Liver (tissue), 8 donors: ENCODE measurements at regions not wholly inside any gene's neighbourhood (a gene's known extent, or its start where the extent isn't known, plus 50 kb on each side); places are given as distances from the start of the nearest gene placed in this dataset.

Experiments used
- DNase-seq: peaks from one replicate; pipeline ENCODE4 v3.0.0-alpha.2; 2017; ENCODE audit warnings: low spot score
- H3K27ac ChIP-seq, 2 donors: one replicate each; pipeline ENCODE4 v1.7.0; 2013; ENCODE audit warnings: inconsistent platforms in 2 of 2, low read length in 2 of 2, control low read depth in 1 of 2, low read depth in 1 of 2, mild to moderate bottlenecking in 1 of 2
- H3K27me3 ChIP-seq, 4 donors: one replicate each; pipeline versions ENCODE4 v1.6.1 to v1.7.0; 2013; ENCODE audit warnings: low read length in 3 of 4, inconsistent platforms in 1 of 4, mild to moderate bottlenecking in 1 of 4, moderate library complexity in 1 of 4; ENCODE audit not compliant: control insufficient read depth in 4 of 4, insufficient read depth in 4 of 4
- H3K36me3 ChIP-seq, 4 donors: one replicate each; pipeline versions ENCODE4 v1.6.1 to v1.7.0; 2013; ENCODE audit warnings: low read length in 3 of 4, mild to moderate bottlenecking in 3 of 4, low read depth in 1 of 4, moderate library complexity in 1 of 4; ENCODE audit not compliant: control insufficient read depth in 4 of 4, insufficient read depth in 3 of 4
- H3K4me1 ChIP-seq, 4 donors: one replicate each; pipeline versions ENCODE4 v1.6.1 to v1.7.0; 2013; ENCODE audit warnings: low read length in 3 of 4, mild to moderate bottlenecking in 3 of 4, moderate library complexity in 1 of 4; ENCODE audit not compliant: control insufficient read depth in 4 of 4, insufficient read depth in 4 of 4
- H3K4me3 ChIP-seq, 3 donors: one replicate each; pipeline versions ENCODE4 v1.6.1 to v1.7.0; 2013; ENCODE audit warnings: low read length in 3 of 3, control low read depth in 1 of 3, low read depth in 1 of 3, mild to moderate bottlenecking in 1 of 3
- H3K9ac ChIP-seq, 2 donors: one replicate each; pipeline ENCODE4 v1.7.0; 2013; ENCODE audit warnings: low read length in 2 of 2, mild to moderate bottlenecking in 2 of 2, moderate library complexity in 2 of 2, control low read depth in 1 of 2, low read depth in 1 of 2
- H3K9me3 ChIP-seq, 4 donors: one replicate each; pipeline versions ENCODE4 v1.6.1 to v1.7.0; 2013; ENCODE audit warnings: low read length in 3 of 4; ENCODE audit not compliant: control insufficient read depth in 4 of 4
- ATF3 ChIP-seq: IDR thresholded peaks from 2 replicates; pipeline ENCODE4 v1.6.1; 2016; ENCODE audit warnings: antibody characterized with exemption
- CTCF ChIP-seq: fragments of 150-350 bp; IDR thresholded peaks from 2 replicates; pipeline ENCODE4 v1.5.1; 2017; ENCODE audit warnings: improper control_type of control experiment, low read depth, low read length; ENCODE audit not compliant: missing input control
- EGR1 ChIP-seq, 2 donors: IDR thresholded peaks; 2 replicates each; pipeline ENCODE4 v1.6.1; 2016 to 2018; ENCODE audit warnings: antibody characterized with exemption in 2 of 2, low read depth in 2 of 2
- FOXA1 ChIP-seq: IDR thresholded peaks from 2 replicates; pipeline ENCODE4 v1.6.1; 2016; ENCODE audit warnings: antibody characterized with exemption
- FOXA2 ChIP-seq: IDR thresholded peaks from 2 replicates; pipeline ENCODE4 v1.6.1; 2016; ENCODE audit warnings: antibody characterized with exemption
- GABPA ChIP-seq, 2 donors: IDR thresholded peaks in 1 of 2; conservative IDR thresholded peaks in 1 of 2; 2 replicates each; pipeline ENCODE4 v1.6.1; 2016; ENCODE audit warnings: antibody characterized with exemption in 2 of 2, mild to moderate bottlenecking in 1 of 2, moderate library complexity in 1 of 2
- HNF4A ChIP-seq, 2 donors: conservative IDR thresholded peaks; 2 replicates each; pipeline ENCODE4 v1.6.1; 2016; ENCODE audit warnings: antibody characterized with exemption in 2 of 2, mild to moderate bottlenecking in 2 of 2
- HNF4G ChIP-seq: IDR thresholded peaks from 2 replicates; pipeline ENCODE4 v1.6.1; 2016; ENCODE audit warnings: antibody characterized with exemption
- JUND ChIP-seq, 2 donors: IDR thresholded peaks; 2 replicates each; pipeline ENCODE4 v1.6.1; 2016; ENCODE audit warnings: antibody characterized with exemption in 2 of 2
- MAX ChIP-seq: IDR thresholded peaks from 2 replicates; pipeline ENCODE4 v1.6.1; 2016; ENCODE audit warnings: antibody characterized with exemption
- RAD21 ChIP-seq, 2 donors: IDR thresholded peaks; 2 replicates each; pipeline ENCODE4 v1.6.1; 2016; ENCODE audit warnings: antibody characterized with exemption in 2 of 2, mild to moderate bottlenecking in 2 of 2
- REST ChIP-seq: IDR thresholded peaks from 2 replicates; pipeline ENCODE4 v1.6.1; 2016; ENCODE audit warnings: antibody characterized with exemption, mild to moderate bottlenecking
- SP1 ChIP-seq: IDR thresholded peaks from 2 replicates; pipeline ENCODE4 v1.6.1; 2018; ENCODE audit warnings: antibody characterized with exemption, mild to moderate bottlenecking
- TAF1 ChIP-seq: conservative IDR thresholded peaks from 2 replicates; pipeline ENCODE4 v1.6.1; 2016; ENCODE audit warnings: antibody characterized with exemption, mild to moderate bottlenecking
- ZBTB33 ChIP-seq: IDR thresholded peaks from 2 replicates; pipeline ENCODE4 v1.6.1; 2016; ENCODE audit warnings: antibody characterized with exemption
- WGBS: extraction: QIAGEN DNeasy Blood & Tissue Kit; methylation state at CpG from one replicate; pipeline ENCODE4 v1.1.7; 2013; 5-methylcytosine and 5-hydroxymethylcytosine counted together
- donor health status: healthy.
- donor health status: healthy.
- donor health status: healthy.
- donor health status: healthy.
- donor health status: healthy.

GRCh38 chr17:63349478-63350000 is 96.6 kb downstream of the CYB561 start:
- no peak overlapping the region for H3K27ac ChIP-seq
- no peaks in the 10 kb centered on the region for H3K9me3 ChIP-seq
- no peak for DNase-seq
- TF ChIP-seq FOXA2 (no peak), GABPA (IDR thresholded peaks at IDR 0.05 in 1 of 2, conservative IDR thresholded peaks at IDR 0.05 in 1 of 2) (no peak), EGR1 (IDR thresholded peaks at IDR 0.05; ENCODE audit: low read depth in 2 of 2) (no peak), ATF3 (no peak), MAX (no peak), REST (no peak), TAF1 (no peak), HNF4G (no peak), HNF4A (conservative IDR thresholded peaks at IDR 0.05) (no peak), ZBTB33 (no peak), JUND (IDR thresholded peaks at IDR 0.05) (no peak), FOXA1 (no peak), RAD21 (IDR thresholded peaks at IDR 0.05) (no peak), CTCF (no peak), SP1 (no peak)
- no peak overlapping the region for H3K4me3 ChIP-seq
- no peaks in the 10 kb centered on the region for H3K36me3 ChIP-seq
- WGBS: 84% methylated on average over 3 of the region's 3 CpGs
- no peak overlapping the region for H3K9ac ChIP-seq
- H3K4me1 ChIP-seq: peaks cover 0 to 2% (median 0%) of the 10 kb centered on the region in 4 donors
- no peaks in the 10 kb centered on the region for H3K27me3 ChIP-seq

- 59% methylated on average over 4 of the region's 4 CpGs for WGBS
- TF ChIP-seq RAD21 (IDR thresholded peaks at IDR 0.05): no peak
- peak in 1 of 2 donors; percentile 10 for TF ChIP-seq HNF4A (conservative IDR thresholded peaks at IDR 0.05)
- Histone ChIP-seq H3K9me3 (no peaks in the 10 kb centered on the region), H3K4me1 (peaks cover 0 to 2% (median 0%) of the 10 kb centered on the region in 4 donors), H3K27me3 (no peaks in the 10 kb centered on the region), H3K27ac (no peak overlapping the region), H3K36me3 (no peaks in the 10 kb centered on the region), H3K9ac (no peak overlapping the region), H3K4me3 (no peak overlapping the region)
- no peak for DNase-seq
Observed at GRCh38 chr17:63350364-63350763, 95.7 kb downstream of the CYB561 start.
